K562 (cell line): ENCODE measurements at regions not wholly inside any gene's neighbourhood (a gene's known extent, or its start where the extent isn't known, plus 50 kb on each side); places are given as distances from the start of the nearest gene placed in this dataset.

Source experiments
- ATAC-seq: fragments of 200-7000 bp; cut with Tn5 transposase; 3 replicates; pipeline ENCODE4 v1.9.1; 2020; ENCODE audit warnings: moderate library complexity
- BruUV-seq: library from RNA; stranded (reverse); fragments of 400-500 nt; replicated peaks from 2 replicates; lab custom pipeline; 2021; lab: Mats Ljungman, UMichigan
- CTCF ChIA-PET: fragments of 300-600 bp; formaldehyde crosslinking; extraction: SDS; loops from one replicate; lab custom pipeline; 2021; ENCODE audit warnings: low intra/inter-chr PET ratio; lab: Yijun Ruan, JAX
- POLR2A ChIA-PET: fragments of 300-600, 350-650 bp; sonication (Branson Sonifier 250); formaldehyde crosslinking; extraction: SDS; loops from one replicate; lab custom pipeline; 2021; ENCODE audit warnings: antibody characterized with exemption, inconsistent platforms; lab: Yijun Ruan, JAX
- DNase-seq, 4 experiments: peaks; one replicate each; pipeline versions ENCODE4 v3.0.0 to v3.0.0-alpha.2; 2011 to 2018; ENCODE audit warnings: low spot score in 3 of 4, mixed read lengths in 3 of 4; ENCODE audit errors: extremely low read depth in 1 of 4
- FAIRE-seq: peaks from 2 replicates; lab custom pipeline; 2011; peaks lifted over from hg19 to GRCh38; lab: Jason Lieb, UNC
- H2AFZ ChIP-seq: 2 replicates; pipeline ENCODE4 v1.6.0; 2011; ENCODE audit warnings: low read depth, low read length, control low read depth, inconsistent platforms
- H3K27ac ChIP-seq: fragments of 200-600 bp; 3 replicates; pipeline ENCODE4 v1.8.0; 2011; ENCODE audit warnings: low read depth, mild to moderate bottlenecking, control low read depth, inconsistent platforms, low read length, moderate library complexity, mixed read lengths; ENCODE audit errors: extremely low read depth
- H3K27me3 ChIP-seq, 2 experiments: fragments of 300-600 bp in 1 of 2; 2 replicates in 1 of 2; 3 replicates in 1 of 2; pipeline versions ENCODE4 v1.6.0 to v1.8.0; 2011; ENCODE audit warnings: inconsistent platforms in 2 of 2, low read length in 2 of 2, mild to moderate bottlenecking in 1 of 2, mixed read lengths in 1 of 2, moderate library complexity in 1 of 2; ENCODE audit not compliant: control insufficient read depth in 2 of 2, insufficient read depth in 2 of 2
- H3K36me3 ChIP-seq: fragments of 300-600 bp; 3 replicates; pipeline ENCODE4 v1.8.0; 2011; ENCODE audit warnings: mild to moderate bottlenecking, low read length, inconsistent platforms; ENCODE audit not compliant: control insufficient read depth, insufficient read depth
- H3K4me1 ChIP-seq, 2 experiments: fragments of 200-600 bp in 1 of 2; replicated peaks in 1 of 2; 2 replicates in 1 of 2; 3 replicates in 1 of 2; pipeline versions ENCODE4 v1.5.1 to v1.8.0; 2011; ENCODE audit warnings: inconsistent platforms in 2 of 2, low read length in 2 of 2, mild to moderate bottlenecking in 1 of 2, mixed read lengths in 1 of 2, moderate library complexity in 1 of 2; ENCODE audit not compliant: control insufficient read depth in 2 of 2, insufficient read depth in 2 of 2
- H3K4me2 ChIP-seq: 2 replicates; pipeline ENCODE4 v1.6.1; 2011; ENCODE audit warnings: low read length, control low read depth, inconsistent platforms, mixed read lengths; ENCODE audit not compliant: insufficient read depth
- H3K4me3 ChIP-seq: fragments of 200-600 bp; sonication (generic), shearing (Covaris generic); 2 replicates; pipeline ENCODE4 v1.5.1; 2016; ENCODE audit warnings: control low read depth, inconsistent platforms
- H3K79me2 ChIP-seq: fragments of 200-600 bp; 3 replicates; pipeline ENCODE4 v1.8.0; 2011; ENCODE audit warnings: low read length, inconsistent platforms; ENCODE audit not compliant: control insufficient read depth, insufficient read depth
- H3K9ac ChIP-seq, 2 experiments: 2 replicates each; pipeline versions ENCODE4 v1.6.0 to v1.6.1; 2011; ENCODE audit warnings: low read depth in 2 of 2, low read length in 2 of 2, control low read depth in 1 of 2, inconsistent platforms in 1 of 2, mild to moderate bottlenecking in 1 of 2, mixed read lengths in 1 of 2; ENCODE audit not compliant: insufficient read depth in 1 of 2
- H3K9me1 ChIP-seq: one replicate; pipeline ENCODE4 v1.6.0; 2011; ENCODE audit warnings: inconsistent platforms, mild to moderate bottlenecking, low read length, moderate library complexity; ENCODE audit not compliant: control insufficient read depth, insufficient read depth
- H3K9me3 ChIP-seq: replicated peaks from 2 replicates; pipeline ENCODE4 v1.5.1; 2011; ENCODE audit warnings: low read depth, low read length, inconsistent platforms; ENCODE audit not compliant: control insufficient read depth, insufficient read depth
- H4K20me1 ChIP-seq: replicated peaks from 2 replicates; pipeline ENCODE4 v1.6.1; 2011; ENCODE audit warnings: low read length, inconsistent platforms, mixed read lengths; ENCODE audit not compliant: control insufficient read depth, insufficient read depth
- BHLHE40 ChIP-seq: IDR thresholded peaks from 2 replicates; pipeline ENCODE4 v1.6.1; 2011; ENCODE audit warnings: low read length, improper control_type of control experiment
- E2F1 ChIP-seq: sonication (generic); formaldehyde crosslinking; IDR thresholded peaks from 2 replicates; pipeline ENCODE4 v1.8.1; 2023; ENCODE audit warnings: mild to moderate bottlenecking, missing genetic modification reagents, moderate library complexity
- HNRNPUL1 ChIP-seq: fragments of 200-400 bp; formaldehyde crosslinking; IDR thresholded peaks from 2 replicates; pipeline ENCODE4 v1.6.1; 2017; ENCODE audit warnings: low read length
- IFI16 ChIP-seq: fragments of 250-450 bp; sonication (Bioruptor Pico); IDR thresholded peaks from 2 replicates; pipeline ENCODE4 v2.1.2; 2022; ENCODE audit warnings: mild to moderate bottlenecking, inconsistent platforms
- ILK ChIP-seq: fragments of 450-650 bp; IDR thresholded peaks from 2 replicates; pipeline ENCODE4 v1.6.1; 2016; ENCODE audit warnings: missing genetic modification characterization, low read depth, mild to moderate bottlenecking, missing compliant biosample characterization, moderate library complexity, borderline replicate concordance
- IRF2 ChIP-seq: sonication (generic); formaldehyde crosslinking; IDR thresholded peaks from 2 replicates; pipeline ENCODE4 v1.8.1; 2022; ENCODE audit warnings: mild to moderate bottlenecking, missing genetic modification reagents
- KAT2B ChIP-seq: IDR thresholded peaks from one replicate; pipeline ENCODE4 v1.6.1; 2012; ENCODE audit warnings: low read depth, mild to moderate bottlenecking, control low read depth, inconsistent platforms, low read length, moderate library complexity
- MECOM ChIP-seq: fragments of 250-450 bp; sonication (Bioruptor Pico); IDR thresholded peaks from 2 replicates; pipeline ENCODE4 v1.8.0; 2022; ENCODE audit warnings: inconsistent platforms
- OTX1 ChIP-seq: fragments of 450-650 bp; formaldehyde crosslinking; IDR thresholded peaks from 2 replicates; pipeline ENCODE4 v1.4.0; 2022; ENCODE audit warnings: mild to moderate bottlenecking
- SMARCE1 ChIP-seq: fragments of 450-650 bp; IDR thresholded peaks from 2 replicates; pipeline ENCODE4 v1.7.1; 2016; ENCODE audit warnings: mild to moderate bottlenecking
- SOX6 ChIP-seq: fragments of 450-650 bp; IDR thresholded peaks from 2 replicates; pipeline ENCODE4 v1.6.1; 2014; ENCODE audit warnings: mild to moderate bottlenecking
- ZBTB2 ChIP-seq: fragments of 450-650 bp; IDR thresholded peaks from 2 replicates; pipeline ENCODE4 v1.6.1; 2016; ENCODE audit warnings: antibody characterized with exemption
- ZBTB5 ChIP-seq: fragments of 450-650 bp; IDR thresholded peaks from 2 replicates; pipeline ENCODE4 v1.6.1; 2017; ENCODE audit warnings: antibody characterized with exemption
- ZC3H4 ChIP-seq: sonication (generic); formaldehyde crosslinking; IDR thresholded peaks from 2 replicates; pipeline ENCODE4 v1.9.0; 2021; ENCODE audit warnings: missing genetic modification reagents, borderline replicate concordance
- WGBS: fragments of 100-300 bp; shearing (Covaris generic); methylation state at CpG from one replicate; pipeline ENCODE4 v1.1.6; 2016; ENCODE audit warnings: low coverage, mixed read lengths; ENCODE audit not compliant: insufficient coverage; ENCODE audit errors: missing lambda C conversion rate; 5-methylcytosine and 5-hydroxymethylcytosine counted together
- in situ Hi-C: fragments of 300-500 bp; cut with MboI; formaldehyde crosslinking; loops from 4 replicates; pipeline ENCODE4 v1.15.0; 2018; ENCODE audit warnings: inconsistent platforms, mixed read lengths
- intact Hi-C: fragments of 100-400 bp; cut with micrococcal nuclease; formaldehyde crosslinking; loops from 2 replicates; pipeline ENCODE4 v1.14.2; 2022

GRCh38 chr9:556199-556598 is 285.3 kb upstream of the DMRT1 start:
- Histone ChIP-seq H3K4me1 (no peaks in the 10 kb centered on the region), H3K27ac (no peak overlapping the region), H4K20me1 (no peaks in the 10 kb centered on the region), H3K27me3 (no peaks in the 10 kb centered on the region; a peak in 1 of 5 replicates), H3K4me2 (no peak overlapping the region), H3K79me2 (no peaks in the 10 kb centered on the region), H3K9ac (no peak overlapping the region), H3K4me3 (no peak overlapping the region), H2AFZ (no peak overlapping the region), H3K36me3 (no peaks in the 10 kb centered on the region), H3K9me3 (no peaks in the 10 kb centered on the region), H3K9me1 (no peaks in the 10 kb centered on the region)
- TF ChIP-seq OTX1 (CRISPR knock-in tag), result no peak
- no peak for TF ChIP-seq HNRNPUL1
- no peak for TF ChIP-seq ZBTB2
- TF ChIP-seq IRF2 (CRISPR knock-in tag), result no peak
- TF ChIP-seq ZC3H4 (CRISPR knock-in tag), result no peak
- POLR2A ChIA-PET, result interaction anchor here (1.2 kb wide), 1 partner anchor 13 kb away, joined by 3 read pairs; no protein-coding TSS in a partner anchor
- in situ Hi-C loops (no loop called here), intact Hi-C loops (no loop called here)
- BruUV-seq, result no TSS peak
- ATAC-seq (no peak), FAIRE-seq (no peak), DNase-seq (no peak)
- 0% methylated on average over 3 of the region's 3 CpGs for WGBS
- CTCF ChIA-PET, result no interaction called here

GRCh38 chr9:556675-557074 is 284.8 kb upstream of the DMRT1 start:
- Histone ChIP-seq H3K27ac (no peak overlapping the region), H3K9ac (no peak overlapping the region), H3K36me3 (no peaks in the 10 kb centered on the region), H3K9me1 (no peaks in the 10 kb centered on the region), H2AFZ (no peak overlapping the region), H3K4me1 (no peaks in the 10 kb centered on the region), H3K79me2 (no peaks in the 10 kb centered on the region), H4K20me1 (no peaks in the 10 kb centered on the region), H3K9me3 (no peaks in the 10 kb centered on the region), H3K4me2 (no peak overlapping the region), H3K4me3 (no peak overlapping the region), H3K27me3 (no peaks in the 10 kb centered on the region; a peak in 1 of 5 replicates)
- POLR2A ChIA-PET, result interaction anchor here (1.2 kb wide), 1 partner anchor 12 kb away, joined by 3 read pairs; no protein-coding TSS in a partner anchor
- no peak for ATAC-seq
- FAIRE-seq, result no peak
- BruUV-seq, result no TSS peak
- CTCF ChIA-PET, result no interaction called here
- intact Hi-C loops (no loop called here), in situ Hi-C loops (no loop called here)
- no peak for DNase-seq
- WGBS, result 0% methylated on average over 2 of the region's 2 CpGs
- TF ChIP-seq MECOM (CRISPR knock-in tag) (no peak), BHLHE40 (no peak), IFI16 (CRISPR knock-in tag) (no peak), E2F1 (CRISPR knock-in tag) (no peak), SOX6 (no peak), SMARCE1 (no peak), ILK (tag) (no peak), KAT2B (no peak), ZBTB5 (no peak)
